ENCODE measurements at regions not wholly inside any gene's neighbourhood (a gene's known extent, or its start where the extent isn't known, plus 50 kb on each side); places are given as distances from the start of the nearest gene placed in this dataset.
"Not testable (repeated sequence)": the region's sequence is repeated elsewhere in the genome, so short reads cannot be mapped to it uniquely, and the experiment has no call there.

DNA sequence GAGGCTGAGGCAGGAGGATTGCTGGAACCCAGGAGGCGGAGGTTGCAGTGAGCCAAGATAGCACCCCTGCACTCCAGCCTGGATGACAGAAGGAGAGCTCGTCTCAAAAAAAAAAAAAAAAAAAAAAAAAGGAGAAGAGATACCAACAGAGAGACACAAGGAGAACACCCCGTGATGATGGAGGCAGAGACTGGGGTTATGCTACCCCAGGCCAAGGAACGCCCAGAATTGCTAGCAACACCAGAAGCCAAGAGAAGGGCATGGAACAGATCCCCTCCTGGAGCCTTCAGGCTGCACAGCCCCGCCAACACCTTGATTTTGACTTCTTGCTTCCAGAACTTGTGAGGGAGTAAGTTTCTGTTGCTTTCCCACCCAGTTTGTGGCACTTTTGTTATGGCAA lies 148.0 kb upstream of the FOXN3 start:
- no peak for DNase-seq (ENCODE audit: low spot score)

DNA sequence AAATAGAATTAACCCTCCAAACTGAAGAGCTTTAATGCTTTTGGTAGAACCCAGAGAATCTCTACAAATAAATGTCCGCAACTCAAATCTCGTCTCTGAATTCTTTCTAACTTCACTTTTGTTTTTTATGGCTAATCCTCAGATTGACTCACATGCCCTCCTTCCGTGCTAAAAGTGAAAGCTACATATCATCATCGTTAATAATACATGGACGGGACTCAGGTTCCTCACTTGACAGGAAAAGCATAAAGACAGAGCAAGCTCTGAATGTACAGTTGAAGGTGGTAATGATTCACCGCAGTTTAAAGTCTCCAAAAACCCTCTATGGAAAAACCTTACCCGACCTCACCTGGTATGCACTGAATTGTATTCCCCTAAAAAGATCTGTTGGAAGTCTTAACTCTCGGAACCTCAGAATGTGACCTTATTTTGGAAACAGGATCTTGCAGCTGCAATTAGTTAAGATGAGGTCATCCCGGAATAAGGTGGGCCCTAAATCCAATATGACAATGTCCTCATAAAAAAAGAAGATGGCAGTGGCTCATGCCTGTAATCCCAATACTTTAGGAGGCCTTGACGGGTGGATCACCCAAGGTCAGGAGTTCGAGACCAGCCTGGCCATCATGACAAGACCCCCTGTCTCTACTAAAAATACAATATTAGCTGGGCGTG lies 147.4 kb upstream of the FOXN3 start:
- DNase-seq (ENCODE audit: low spot score): no peak

DNA sequence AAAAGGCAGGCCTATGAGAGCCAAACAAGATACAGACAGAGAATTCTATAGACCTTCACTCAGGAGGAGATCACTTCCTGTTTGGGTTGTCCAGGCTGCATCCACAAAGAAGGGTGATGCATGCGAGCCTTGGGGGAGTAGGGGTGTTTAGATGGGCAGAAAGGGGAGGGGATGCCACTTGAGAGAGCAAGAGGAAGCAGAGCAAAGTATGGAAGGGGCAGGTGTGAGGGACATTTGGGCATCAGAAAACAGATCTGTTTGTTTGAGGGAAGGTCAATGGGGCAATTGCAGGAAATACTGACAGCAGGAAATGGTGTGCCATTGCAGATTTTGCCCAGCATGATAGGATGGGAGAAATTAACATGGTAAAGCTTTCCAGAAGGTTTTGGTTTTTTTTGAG lies 146.4 kb upstream of the FOXN3 start:
- no peak for DNase-seq (ENCODE audit: low spot score)

DNA sequence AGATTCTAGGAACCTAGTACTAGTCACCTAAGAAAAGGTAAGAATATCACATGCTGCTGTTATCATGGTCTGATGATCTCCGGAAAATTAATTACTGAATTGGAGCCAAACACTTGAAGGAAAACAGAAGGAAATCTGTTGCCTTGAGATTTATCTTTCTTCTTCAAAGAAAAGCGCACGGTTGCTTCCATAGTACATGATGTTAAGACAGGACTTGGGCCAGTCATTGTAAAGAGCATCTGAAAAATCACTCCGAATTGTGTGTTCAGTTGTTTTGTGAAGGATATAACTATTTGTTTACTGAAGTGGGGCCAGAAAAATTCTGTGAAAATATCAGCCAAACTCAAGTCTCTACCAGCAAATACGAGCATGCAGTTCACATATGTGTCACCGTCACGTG lies 134.9 kb upstream of the FOXN3 start:
- no peak for DNase-seq (ENCODE audit: low spot score)

DNA sequence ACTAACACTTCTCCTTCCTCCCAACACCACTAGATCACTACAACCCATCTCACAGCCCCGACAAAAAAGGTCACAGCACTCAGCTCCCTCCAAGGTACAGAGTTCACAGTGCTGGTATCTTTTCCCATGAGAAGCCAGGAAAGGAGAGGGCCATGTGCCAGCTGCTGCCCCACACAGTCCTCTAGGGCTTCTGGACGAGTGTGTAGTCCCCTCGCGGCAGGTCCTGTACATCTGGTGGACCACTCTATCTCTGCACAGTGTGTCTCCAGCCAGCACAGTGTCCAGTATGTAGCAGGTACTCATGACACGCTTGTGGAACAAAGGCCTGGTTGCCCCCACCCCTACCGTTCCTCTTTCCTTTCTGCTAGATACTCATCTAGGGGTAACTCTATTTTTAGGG lies 134.4 kb upstream of the FOXN3 start:
- DNase-seq (ENCODE audit: low spot score): no peak

DNA sequence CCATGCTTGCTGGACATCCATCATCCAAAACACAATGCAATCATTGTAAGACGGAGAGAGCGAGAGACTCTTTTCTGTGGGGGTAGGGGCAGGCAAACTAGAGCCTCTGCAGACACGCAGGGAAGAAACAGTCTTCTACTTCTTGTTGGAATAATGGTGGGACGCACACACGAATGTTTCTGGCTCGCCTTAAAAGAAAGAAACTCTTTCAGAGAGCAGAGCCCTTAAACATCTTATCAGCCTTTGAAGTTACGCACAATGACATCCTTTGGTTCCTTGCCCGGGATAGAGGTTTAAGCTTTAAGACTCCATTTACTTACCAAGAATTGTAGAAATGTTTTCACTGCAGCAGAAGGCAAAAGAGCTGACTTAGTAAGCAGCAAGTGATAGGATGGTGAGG lies 133.8 kb upstream of the FOXN3 start:
- no peak for DNase-seq (ENCODE audit: low spot score)

DNA sequence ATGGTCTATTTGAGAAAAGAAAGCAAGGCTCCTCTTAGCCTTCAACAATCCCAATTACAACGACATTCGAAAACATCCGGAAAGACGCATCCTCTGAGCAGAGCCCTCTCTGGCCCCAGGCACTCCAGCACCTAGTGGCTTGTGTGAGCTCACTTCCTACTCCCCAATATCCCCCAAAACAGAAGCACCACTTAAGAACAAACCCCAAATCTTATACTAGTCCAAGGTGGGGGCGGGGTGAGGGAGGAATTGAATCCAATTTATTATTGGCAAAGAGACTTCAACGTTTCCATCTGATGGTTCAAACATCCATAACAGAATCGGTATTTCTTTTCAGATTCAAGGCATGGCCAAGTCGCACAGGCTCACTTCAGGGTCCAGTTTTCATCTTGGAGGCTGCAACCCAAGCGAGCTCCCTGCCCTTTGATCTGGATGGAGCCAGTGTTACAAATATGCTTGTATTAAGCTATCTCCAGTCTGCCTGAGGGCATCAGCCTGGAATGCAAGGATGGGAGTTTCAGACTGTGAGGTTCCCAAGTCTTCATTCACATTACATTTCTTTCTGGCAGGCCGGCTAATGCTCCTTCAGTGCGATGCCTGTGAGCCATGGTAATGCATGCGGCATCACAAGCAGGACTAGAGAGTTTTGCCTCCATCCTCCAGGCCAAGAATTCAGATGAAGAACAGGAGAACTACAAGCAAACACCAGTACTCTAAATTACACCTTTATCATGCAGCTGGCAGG lies 132.5 kb upstream of the FOXN3 start:
- no peak for DNase-seq (ENCODE audit: low spot score)

DNA sequence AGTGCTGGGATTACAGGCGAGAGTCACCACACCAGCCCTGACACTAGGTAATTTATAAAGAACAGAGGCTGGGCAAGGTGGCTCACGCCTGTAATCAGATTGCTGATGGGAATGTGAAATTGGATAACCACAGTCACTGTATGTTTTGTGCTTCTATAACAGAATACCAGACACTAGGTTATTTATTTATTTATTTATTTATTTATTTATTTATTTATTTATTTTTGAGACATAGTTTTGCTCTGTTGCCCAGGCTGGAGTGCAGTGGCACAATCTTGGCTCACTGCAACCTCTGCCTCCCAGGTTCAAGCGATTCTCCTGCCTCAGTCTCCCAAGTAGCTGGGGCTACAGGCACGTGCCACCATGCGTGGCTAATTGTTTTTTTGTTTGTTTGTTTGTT lies 130.0 kb upstream of the FOXN3 start:
- not testable (repeated sequence) for DNase-seq (ENCODE audit: low spot score)

DNA sequence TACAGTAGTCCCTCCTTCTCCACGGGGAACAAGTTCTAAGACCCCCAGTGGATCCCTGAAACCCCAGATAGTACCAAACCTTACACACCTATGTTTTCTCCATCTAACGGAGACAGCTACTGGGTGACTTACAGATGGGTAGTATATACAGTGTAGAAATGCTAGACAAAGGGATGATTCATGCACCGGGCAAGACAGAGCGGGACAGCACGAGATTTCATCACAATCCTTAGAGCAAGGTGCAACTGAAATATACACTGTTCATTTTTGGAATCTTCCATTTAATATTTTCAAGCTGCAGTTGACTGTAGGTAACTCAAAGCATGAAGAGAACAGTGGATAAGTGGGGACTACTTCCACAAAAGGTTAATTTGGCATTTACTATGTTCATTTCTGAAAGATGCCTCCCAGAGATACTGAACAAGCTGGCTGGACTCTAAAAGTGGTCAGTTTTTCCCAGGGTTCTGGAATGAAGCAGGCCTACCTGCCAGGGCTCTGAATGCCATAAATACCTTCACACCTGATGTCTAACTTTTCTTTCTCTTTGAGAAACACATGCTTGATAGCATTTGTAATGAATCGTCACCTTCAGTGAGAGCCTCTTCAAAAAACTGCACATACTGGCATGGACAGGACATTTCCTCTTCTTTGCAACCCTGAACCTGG lies 127.7 kb upstream of the FOXN3 start:
- no peak for DNase-seq (ENCODE audit: low spot score)

DNA sequence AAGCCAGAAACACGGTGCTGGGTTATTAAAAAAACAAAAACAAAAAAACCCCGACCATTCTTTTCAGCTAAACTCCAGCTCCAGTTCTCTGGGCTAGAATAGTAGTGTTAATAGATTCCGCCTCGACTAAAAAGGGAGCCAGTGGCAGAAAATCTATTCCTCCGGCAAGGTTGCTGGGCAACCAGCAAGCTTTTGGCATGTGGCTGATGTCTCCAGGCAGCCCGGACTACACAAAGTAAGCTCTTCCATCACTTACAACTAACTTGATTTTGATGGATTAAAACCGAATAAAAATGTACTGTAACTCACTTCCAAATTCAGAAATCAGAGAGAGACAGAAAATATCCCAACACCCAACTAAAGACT lies 126.4 kb upstream of the FOXN3 start:
- DNase-seq (ENCODE audit: low spot score): no peak

DNA sequence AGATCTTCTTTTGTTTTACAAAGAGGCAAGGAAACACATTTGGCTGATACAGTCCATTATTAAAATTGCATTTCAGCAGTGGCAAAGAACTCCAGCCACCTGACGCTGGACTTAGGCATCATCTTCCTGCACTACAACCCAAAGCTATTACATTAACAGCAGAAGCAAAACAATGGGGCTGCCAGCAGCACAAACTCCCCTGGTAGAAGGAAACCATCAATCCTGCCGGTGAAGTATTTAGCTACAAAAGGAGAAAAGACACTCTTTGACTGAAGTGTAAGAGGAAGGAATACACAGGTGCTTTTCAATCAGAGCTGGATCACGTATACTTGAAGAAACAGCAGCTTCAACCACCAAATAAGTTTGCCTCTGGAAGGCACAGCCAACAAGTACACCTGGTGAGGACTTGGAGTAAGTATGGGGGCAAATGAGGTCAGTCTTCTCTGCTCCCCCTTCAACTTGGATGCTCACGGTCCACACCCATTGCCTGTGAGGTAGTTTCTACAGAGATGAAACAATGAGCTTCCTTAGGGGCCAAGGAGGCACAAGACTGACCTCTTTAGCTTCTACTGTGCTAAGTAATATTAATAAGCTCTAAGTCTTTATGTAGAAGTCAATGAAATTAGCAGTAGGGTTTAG lies 125.9 kb upstream of the FOXN3 start:
- DNase-seq (ENCODE audit: low spot score): no peak

DNA sequence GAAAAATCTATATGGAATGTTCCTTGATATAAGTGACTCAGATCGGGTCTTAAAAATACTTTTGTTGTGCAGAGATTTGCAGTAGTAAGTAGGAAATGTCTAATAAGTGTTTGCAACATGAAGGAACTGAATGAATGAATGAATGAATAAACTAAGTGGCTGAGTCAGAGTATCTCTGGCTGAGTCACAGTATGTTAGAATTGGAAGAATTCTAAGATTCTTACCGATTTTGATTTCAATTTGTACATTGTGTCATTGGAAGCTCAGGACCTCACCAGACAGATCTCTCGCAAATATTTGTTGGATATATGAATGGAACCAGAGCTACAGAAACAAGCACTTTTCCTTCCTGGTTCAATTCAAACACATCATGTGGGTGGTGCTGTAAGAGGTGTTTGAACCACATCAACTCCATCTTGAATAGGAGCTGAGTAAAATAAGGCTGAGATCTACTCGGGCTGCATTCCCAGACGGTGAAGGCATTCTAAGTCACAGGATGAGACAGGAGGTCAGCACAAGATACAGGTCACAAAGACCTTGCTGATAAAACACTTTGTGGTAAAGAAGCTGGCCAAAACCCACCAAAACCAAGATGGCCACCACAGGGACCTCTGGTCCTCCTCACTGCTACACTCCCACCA lies 123.9 kb upstream of the FOXN3 start:
- DNase-seq (ENCODE audit: low spot score): peak; percentile 10

DNA sequence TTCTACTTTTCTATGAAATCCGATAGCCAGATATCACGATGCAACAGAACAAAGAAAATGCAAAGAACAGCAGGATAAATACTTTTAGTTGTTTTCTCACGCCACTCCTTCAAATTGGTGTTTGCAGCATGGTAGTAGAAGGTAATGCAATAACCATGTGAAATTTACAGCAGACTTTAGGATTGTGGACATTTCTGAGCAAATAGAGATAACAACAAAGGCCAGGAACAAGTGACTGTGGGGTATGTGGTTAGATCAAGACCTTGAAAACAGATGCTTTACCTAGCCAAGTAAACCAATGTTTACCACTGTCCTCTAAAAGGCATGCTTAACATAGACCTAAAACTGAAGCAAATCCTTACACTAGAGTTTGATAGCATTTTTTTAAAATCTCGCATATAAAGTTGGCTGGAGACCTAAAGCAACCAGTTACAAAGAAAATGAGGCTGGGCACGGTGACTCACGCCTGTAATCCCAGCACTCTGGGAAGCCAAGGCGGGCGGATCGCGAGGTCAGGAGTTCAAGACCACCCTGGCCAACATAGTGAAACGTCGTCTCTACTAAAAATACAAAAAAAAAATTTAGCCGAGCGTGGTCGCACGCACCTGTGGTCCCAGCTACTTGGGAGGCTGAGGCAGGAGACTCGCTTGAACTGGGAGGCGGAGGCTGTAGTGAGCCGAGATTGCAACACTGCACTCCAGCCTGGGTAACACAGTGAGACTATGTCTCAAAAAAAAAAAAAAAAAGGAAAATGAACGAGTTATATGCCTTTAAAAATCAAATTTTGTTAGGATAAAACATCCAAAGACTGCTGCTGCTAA lies 123.2 kb upstream of the FOXN3 start:
- no peak for DNase-seq (ENCODE audit: low spot score)

DNA sequence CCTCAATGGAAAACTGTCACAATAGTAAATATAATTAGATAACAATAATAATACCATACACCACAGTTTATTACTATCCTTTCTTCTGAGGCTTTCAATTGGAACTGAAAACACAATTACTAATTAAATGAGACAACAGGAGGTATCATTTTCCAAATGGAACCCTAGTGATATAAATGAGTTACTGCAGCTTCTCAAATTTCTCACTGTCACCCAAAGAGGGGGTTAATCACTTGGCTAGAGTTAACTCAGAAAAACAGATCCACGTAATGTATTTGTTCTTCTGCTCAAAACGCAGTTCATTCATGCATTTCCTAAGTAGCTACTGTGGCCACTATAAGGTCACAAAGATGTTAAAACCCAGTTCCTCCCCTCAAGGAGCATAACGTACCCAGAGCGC lies 120.9 kb upstream of the FOXN3 start:
- DNase-seq (ENCODE audit: low spot score): no peak

DNA sequence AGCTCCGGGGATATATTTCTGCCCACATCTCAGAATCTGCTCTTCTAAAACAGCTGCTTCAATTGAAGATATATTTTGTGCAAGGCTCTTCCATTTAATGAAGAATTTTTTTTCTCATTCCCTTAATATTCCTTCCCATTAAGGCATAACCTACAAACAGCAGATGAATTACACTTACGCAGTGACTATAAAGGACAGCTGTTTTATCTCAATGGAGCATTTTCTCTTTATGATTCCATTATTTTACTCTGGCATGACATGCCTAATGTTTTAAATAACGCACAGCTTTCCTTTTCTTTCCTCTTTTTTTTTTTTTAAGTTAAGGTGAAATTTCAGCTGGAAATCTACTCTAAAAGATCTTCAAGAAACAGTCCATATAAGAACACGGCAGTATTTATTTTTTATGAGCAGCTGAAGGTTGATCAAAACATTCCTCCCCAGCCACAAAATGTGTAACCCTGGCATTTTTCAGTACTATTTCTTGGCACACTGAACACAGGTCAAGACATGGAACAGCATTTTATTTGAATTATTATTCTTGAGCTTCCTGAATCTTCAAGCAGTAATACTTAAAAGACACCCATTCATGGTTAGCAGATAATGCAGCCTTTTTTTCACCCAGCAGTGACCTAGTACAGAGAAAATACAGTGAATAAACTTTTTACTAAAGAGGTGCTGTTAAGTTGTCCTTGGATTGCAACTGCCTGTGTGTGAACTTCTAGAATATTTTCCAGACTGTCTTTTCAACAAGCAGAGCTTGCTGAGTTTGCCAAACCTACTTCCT lies 118.1 kb upstream of the FOXN3 start:
- DNase-seq (ENCODE audit: low spot score): no peak

DNA sequence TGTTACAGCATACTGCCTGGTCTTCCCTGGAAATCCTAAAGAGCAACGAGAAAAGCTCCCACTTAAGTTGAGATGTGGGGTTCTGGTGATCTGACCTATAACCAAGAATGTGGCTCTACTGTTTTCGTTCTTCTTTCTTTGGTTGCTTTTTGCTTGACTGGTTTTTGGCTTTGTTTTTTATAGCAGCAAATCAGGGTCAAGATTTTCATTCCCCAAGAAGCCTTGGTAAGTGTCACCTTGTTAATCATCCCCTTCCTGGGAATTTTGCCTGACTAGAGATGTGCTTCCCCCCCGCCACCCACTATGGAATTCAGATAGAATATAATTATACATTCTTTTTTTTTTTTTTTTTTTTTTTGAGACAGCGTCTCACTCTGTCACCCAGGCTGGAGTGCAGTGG lies 116.7 kb upstream of the FOXN3 start:
- DNase-seq (ENCODE audit: low spot score): no peak

DNA sequence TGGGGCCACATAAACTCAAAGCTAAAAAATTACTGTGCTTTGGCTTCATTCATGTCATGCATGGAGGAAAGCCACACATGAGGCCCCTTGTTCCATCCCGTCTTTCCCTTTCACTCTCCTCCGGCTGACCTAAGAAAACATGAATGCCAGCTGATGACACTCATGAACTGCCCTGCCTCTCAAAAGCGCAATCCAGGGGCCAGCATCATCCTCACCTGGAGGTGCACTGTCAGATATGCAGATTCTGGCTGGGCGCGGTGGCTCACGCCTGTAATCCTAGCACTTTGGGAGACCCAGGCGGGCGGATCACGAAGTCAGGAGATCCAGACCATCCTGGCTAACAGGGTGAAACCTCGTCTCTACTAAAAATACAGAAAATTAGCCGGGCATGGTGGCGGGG lies 116.1 kb upstream of the FOXN3 start:
- DNase-seq (ENCODE audit: low spot score): no peak

DNA sequence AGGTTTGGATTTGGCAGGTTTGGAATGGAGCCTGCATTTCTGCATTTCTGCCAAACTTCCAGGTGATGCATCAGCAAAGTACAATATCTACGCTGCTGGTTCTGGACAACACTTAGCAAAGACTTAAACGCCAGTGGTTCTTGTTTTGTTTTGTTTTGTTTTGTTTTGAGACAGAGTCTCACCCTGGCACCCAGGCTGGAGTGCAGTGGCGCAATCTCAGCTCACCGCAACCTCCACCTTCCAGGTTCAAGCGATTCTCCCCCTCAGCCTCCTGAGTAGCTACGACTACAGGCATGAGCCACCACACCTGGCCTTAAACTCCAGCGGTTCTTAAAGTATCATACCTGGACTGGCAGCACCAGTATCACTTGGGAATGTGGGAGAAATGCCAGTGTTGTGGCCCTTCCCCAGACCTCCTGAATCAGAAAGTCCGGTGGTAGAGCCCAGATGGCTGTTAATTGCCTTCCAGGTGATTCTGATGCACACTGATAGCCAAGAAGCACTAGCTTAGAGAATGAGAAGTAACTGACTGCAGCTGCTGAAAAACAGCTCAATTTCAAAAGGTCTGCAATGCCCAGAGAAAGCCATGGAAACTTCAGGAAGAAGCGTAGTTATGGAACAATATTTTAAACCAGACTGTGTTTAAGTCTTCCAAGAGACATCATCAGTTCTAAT lies 114.8 kb upstream of the FOXN3 start:
- DNase-seq (ENCODE audit: low spot score): no peak

DNA sequence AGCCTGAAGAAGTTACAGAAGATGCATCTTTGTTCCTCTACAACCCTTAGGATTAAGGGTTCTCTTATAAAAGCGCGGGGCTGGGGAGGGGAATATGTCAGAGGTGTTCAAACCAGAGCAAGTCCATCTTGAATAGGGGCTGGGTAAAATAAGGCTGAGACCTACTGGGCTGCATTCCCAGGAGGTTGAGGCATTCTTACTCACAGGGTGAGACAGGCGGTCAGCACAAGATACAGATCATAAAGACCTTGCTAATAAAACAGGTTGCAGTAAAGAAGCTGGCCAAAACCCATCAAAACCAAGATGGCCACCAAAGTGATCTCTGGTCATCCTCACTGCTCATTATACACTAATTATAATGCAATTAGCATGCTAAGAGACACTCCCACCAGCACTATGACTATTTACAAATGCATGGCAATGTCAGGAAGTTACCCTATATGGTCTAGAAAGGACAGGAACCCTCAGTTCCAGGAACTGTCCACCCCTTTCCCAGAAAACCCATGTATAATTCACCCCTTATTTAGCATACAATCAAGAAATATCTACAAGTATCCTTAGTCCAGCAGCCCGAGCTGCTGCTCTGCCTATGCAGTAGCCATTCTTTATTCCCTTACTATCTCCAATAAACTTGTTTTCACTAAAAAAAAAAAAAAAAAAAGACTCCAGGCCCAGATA lies 108.1 kb upstream of the FOXN3 start:
- no peak for DNase-seq (ENCODE audit: low spot score)

DNA sequence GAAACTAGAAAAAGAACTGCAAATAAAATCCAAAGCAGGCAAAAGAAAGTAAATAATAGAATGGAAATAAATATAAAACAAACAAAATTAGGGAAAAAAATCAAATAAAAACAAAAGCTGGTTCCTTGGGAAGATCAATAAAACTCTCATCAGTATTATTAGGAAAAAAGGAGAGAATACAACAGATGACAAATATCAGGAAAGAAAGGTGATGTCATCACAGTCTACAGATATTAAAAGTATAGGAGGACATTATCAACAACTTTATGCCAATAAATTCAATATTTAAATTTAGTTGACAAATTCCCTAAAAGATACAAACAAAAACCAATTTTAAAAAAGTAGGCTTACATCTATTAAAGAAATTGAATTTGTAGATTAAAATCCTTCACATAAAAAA lies 107.4 kb upstream of the FOXN3 start:
- no peak for DNase-seq (ENCODE audit: low spot score)
